ENCODE measurements at regions not wholly inside any gene's neighbourhood (a gene's known extent, or its start where the extent isn't known, plus 50 kb on each side); places are given as distances from the start of the nearest gene placed in this dataset.

- no peak for DNase-seq (ENCODE audit: extremely low read depth in 1 of 2, low read depth in 1 of 2)
Observed at GRCh38 chrX:39115166-39115565, 313.9 kb downstream of the MID1IP1 start.

- no peak for DNase-seq (ENCODE audit: extremely low read depth in 1 of 2, low read depth in 1 of 2)
Observed at GRCh38 chrX:39117101-39117500, 315.8 kb downstream of the MID1IP1 start.

- DNase-seq (ENCODE audit: extremely low read depth in 1 of 2, low read depth in 1 of 2), result no peak
Observed at GRCh38 chrX:39121903-39122302, 320.6 kb downstream of the MID1IP1 start.

- DNase-seq (ENCODE audit: extremely low read depth in 1 of 2, low read depth in 1 of 2), result no peak
Observed at GRCh38 chrX:39125834-39126233, 324.6 kb downstream of the MID1IP1 start.

- DNase-seq (ENCODE audit: extremely low read depth in 1 of 2, low read depth in 1 of 2), result no peak
Observed at GRCh38 chrX:39133971-39134370, 332.7 kb downstream of the MID1IP1 start.

GRCh38 chrX:39137363-39137954 is 336.2 kb downstream of the MID1IP1 start:
- no peak for DNase-seq (ENCODE audit: extremely low read depth in 1 of 2, low read depth in 1 of 2)

- no peak for DNase-seq (ENCODE audit: extremely low read depth in 1 of 2, low read depth in 1 of 2)
Observed at GRCh38 chrX:39140581-39140980, 339.3 kb downstream of the MID1IP1 start.

GRCh38 chrX:39144323-39144722 is 343.1 kb downstream of the MID1IP1 start:
- no peak for DNase-seq (ENCODE audit: extremely low read depth in 1 of 2, low read depth in 1 of 2)

- DNase-seq (ENCODE audit: extremely low read depth in 1 of 2, low read depth in 1 of 2), result no peak
Observed at GRCh38 chrX:39144956-39145355, 343.7 kb downstream of the MID1IP1 start.

- DNase-seq (ENCODE audit: extremely low read depth in 1 of 2, low read depth in 1 of 2), result no peak
Observed at GRCh38 chrX:39145859-39146258, 344.6 kb downstream of the MID1IP1 start.

GRCh38 chrX:39149761-39150160 is 348.5 kb downstream of the MID1IP1 start:
- no peak for DNase-seq (ENCODE audit: extremely low read depth in 1 of 2, low read depth in 1 of 2)

GRCh38 chrX:39150220-39150619 is 349.0 kb downstream of the MID1IP1 start:
- no peak for DNase-seq (ENCODE audit: extremely low read depth in 1 of 2, low read depth in 1 of 2)

- no peak for DNase-seq (ENCODE audit: extremely low read depth in 1 of 2, low read depth in 1 of 2)
Observed at GRCh38 chrX:39150621-39151020, 349.4 kb downstream of the MID1IP1 start.

GRCh38 chrX:39152106-39152649 is 350.9 kb downstream of the MID1IP1 start:
- no peak for DNase-seq (ENCODE audit: extremely low read depth in 1 of 2, low read depth in 1 of 2)

- DNase-seq (ENCODE audit: extremely low read depth in 1 of 2, low read depth in 1 of 2), result no peak
Observed at GRCh38 chrX:39156051-39156450, 354.8 kb downstream of the MID1IP1 start.

- no peak for DNase-seq (ENCODE audit: extremely low read depth in 1 of 2, low read depth in 1 of 2)
Observed at GRCh38 chrX:39157006-39157405, 355.7 kb downstream of the MID1IP1 start.

- no peak for DNase-seq (ENCODE audit: extremely low read depth in 1 of 2, low read depth in 1 of 2)
Observed at GRCh38 chrX:39157796-39158195, 356.5 kb downstream of the MID1IP1 start.

- DNase-seq (ENCODE audit: extremely low read depth in 1 of 2, low read depth in 1 of 2), result no peak
Observed at GRCh38 chrX:39158801-39159657, 357.8 kb downstream of the MID1IP1 start.

GRCh38 chrX:39159921-39160507 is 358.8 kb downstream of the MID1IP1 start:
- no peak for DNase-seq (ENCODE audit: extremely low read depth in 1 of 2, low read depth in 1 of 2)

- no peak for DNase-seq (ENCODE audit: extremely low read depth in 1 of 2, low read depth in 1 of 2)
Observed at GRCh38 chrX:39161611-39162255, 360.5 kb downstream of the MID1IP1 start.

GRCh38 chrX:39162322-39162735 is 361.1 kb downstream of the MID1IP1 start:
- peak in 1 of 2 donors; percentile 39 for DNase-seq (ENCODE audit: extremely low read depth in 1 of 2, low read depth in 1 of 2)

Measured in stimulated activated CD8-positive, alpha-beta memory T cell treated with anti-CD3 and anti-CD28 coated beads, Interleukin-7, amount 100 ng/mL, for 48 hours (primary cell).